M059J (cell line): ENCODE measurements at regions not wholly inside any gene's neighbourhood (a gene's known extent, or its start where the extent isn't known, plus 50 kb on each side); places are given as distances from the start of the nearest gene placed in this dataset.

ENCODE experiments used
- DNase-seq: peaks from one replicate; pipeline ENCODE4 v3.0.0-alpha.2; 2012; ENCODE audit warnings: low read depth

- DNase-seq: no peak
Observed at GRCh38 chr6:79864421-79864820, 82.9 kb downstream of the ELOVL4 start.

- no peak for DNase-seq
Observed at GRCh38 chr6:79864001-79864400, 83.4 kb downstream of the ELOVL4 start.

GRCh38 chr6:79863566-79863965, 83.8 kb downstream of the ELOVL4 start:
- DNase-seq: no peak

GRCh38 chr6:79862711-79863110, 84.6 kb downstream of the ELOVL4 start:
- DNase-seq: no peak

GRCh38 chr6:79862126-79862525, 85.2 kb downstream of the ELOVL4 start:
- DNase-seq: peak; percentile 4

- no peak for DNase-seq
Observed at GRCh38 chr6:79861023-79861422, 86.3 kb downstream of the ELOVL4 start.

- DNase-seq: no peak
Observed at GRCh38 chr6:79847426-79847825, 99.9 kb downstream of the ELOVL4 start.

- no peak for DNase-seq
Observed at GRCh38 chr6:79842376-79843040, 104.8 kb downstream of the ELOVL4 start.

GRCh38 chr6:79841577-79842375, 105.6 kb downstream of the ELOVL4 start:
- peak; percentile 4 for DNase-seq

- no peak for DNase-seq
Observed at GRCh38 chr6:79838851-79839250, 108.5 kb downstream of the ELOVL4 start.

GRCh38 chr6:79833964-79834284, 113.4 kb downstream of the ELOVL4 start:
- no peak for DNase-seq

GRCh38 chr6:79833264-79833963, 113.9 kb downstream of the ELOVL4 start:
- peak; percentile 21 for DNase-seq

GRCh38 chr6:79832723-79833122, 114.6 kb downstream of the ELOVL4 start:
- no peak for DNase-seq

- DNase-seq: no peak
Observed at GRCh38 chr6:79824202-79824601, 123.2 kb downstream of the ELOVL4 start.

- DNase-seq: peak; percentile 29
Observed at GRCh38 chr6:79821859-79822258, 125.5 kb downstream of the ELOVL4 start.

GRCh38 chr6:79818471-79818870, 128.9 kb downstream of the ELOVL4 start:
- no peak for DNase-seq

GRCh38 chr6:79814940-79815339, 132.4 kb downstream of the ELOVL4 start:
- no peak for DNase-seq

- DNase-seq: peak; percentile 58
Observed at GRCh38 chr6:79813854-79814709, 133.3 kb downstream of the ELOVL4 start.

GRCh38 chr6:79813143-79813850, 134.1 kb downstream of the ELOVL4 start:
- no peak for DNase-seq

- no peak for DNase-seq
Observed at GRCh38 chr6:79812195-79812594, 135.2 kb downstream of the ELOVL4 start.

- no peak for DNase-seq
Observed at GRCh38 chr6:79810871-79811270, 136.5 kb downstream of the ELOVL4 start.
